ENCODE measurements at regions not wholly inside any gene's neighbourhood (a gene's known extent, or its start where the extent isn't known, plus 50 kb on each side); places are given as distances from the start of the nearest gene placed in this dataset.

DNA sequence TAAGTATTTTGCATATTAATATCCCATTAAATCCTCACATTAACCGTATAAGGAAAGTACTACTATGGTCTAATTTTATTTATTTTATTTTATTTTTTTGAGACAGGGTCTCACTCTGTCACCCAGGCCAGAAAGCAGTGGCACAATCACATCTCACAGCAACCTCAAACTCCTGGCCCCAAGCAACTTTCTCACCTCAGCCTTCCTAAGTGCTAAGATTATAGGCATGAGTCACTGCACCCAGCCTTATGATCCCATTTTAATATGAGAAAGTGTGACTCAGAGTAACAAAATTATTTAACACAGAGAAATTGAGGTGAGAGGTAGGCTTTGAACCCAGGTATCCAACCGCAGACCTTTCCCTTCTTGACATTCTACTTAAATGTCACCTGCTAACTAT, 330.0 kb upstream of the POU3F3 start:
- DNase-seq: no peak
- in situ Hi-C loops (cut with MboI; ENCODE audit: low pct_unique_long_range_greater_than_20kb, low sequenced_read_pairs): no loop called here

DNA sequence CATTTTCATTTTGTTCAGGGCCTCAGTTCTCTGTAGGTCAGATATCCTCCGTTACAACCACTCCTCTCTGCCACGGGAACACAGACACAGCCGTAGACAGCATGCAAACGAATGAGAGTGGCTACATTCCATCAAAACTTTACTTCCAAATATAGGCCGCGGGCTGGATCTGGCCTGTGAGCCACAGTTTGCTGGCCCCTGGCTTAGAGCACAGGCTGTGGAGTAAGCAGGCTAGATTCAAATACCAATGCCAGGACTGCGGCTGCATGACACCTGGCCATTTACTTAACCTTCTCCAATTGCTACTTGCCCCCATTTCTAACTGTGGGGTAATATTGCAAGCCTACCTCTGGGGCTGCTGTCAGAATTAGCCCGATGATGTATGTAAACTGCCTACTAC, 325.8 kb upstream of the POU3F3 start:
- no peak for DNase-seq

DNA sequence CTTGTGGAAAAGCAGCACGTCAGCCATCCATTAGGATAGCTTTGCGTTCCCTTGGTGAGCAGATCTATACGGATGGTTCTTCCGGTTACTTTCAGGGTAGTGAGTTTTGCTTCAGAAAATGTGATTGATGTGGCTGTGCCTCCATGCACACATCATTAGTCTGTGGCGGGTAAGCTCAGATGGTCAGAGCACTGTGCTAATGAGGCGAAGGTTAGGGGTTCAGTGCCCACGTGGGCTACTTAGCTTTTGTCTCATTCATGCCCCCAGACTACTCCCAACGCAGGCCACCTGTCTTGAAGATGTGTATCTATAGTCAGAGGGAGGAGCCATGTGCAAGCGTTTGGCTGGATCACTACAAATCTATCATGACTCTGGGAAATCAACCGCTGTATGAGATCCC, 322.8 kb upstream of the POU3F3 start:
- in situ Hi-C loops (cut with MboI; ENCODE audit: low pct_unique_long_range_greater_than_20kb, low sequenced_read_pairs): no loop called here
- no peak for DNase-seq

More for the DNA sequence above, 325.8 kb upstream of the POU3F3 start:
- in situ Hi-C loops (cut with MboI; ENCODE audit: low pct_unique_long_range_greater_than_20kb, low sequenced_read_pairs): no loop called here

DNA sequence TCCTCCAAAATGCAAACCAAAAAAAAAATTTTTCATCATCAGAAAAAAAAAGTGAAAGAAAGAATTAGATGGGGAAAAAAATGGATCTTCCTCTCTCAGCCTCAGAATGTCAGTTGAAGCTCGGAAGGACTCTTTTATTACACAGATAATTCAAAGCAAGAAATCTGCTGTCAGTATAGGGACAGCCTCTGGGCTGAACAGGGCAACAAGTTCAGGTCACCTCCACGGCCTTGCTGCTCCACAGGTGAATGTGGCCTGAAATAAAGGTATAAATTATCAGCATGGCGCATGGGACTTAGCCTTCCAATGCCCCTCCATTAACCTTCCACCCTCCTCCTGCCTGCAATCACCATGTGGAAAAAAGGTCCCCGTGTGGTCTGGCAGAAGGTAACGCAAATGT, 316.8 kb upstream of the POU3F3 start:
- in situ Hi-C loops (cut with MboI; ENCODE audit: low pct_unique_long_range_greater_than_20kb, low sequenced_read_pairs): no loop called here
- no peak for DNase-seq

DNA sequence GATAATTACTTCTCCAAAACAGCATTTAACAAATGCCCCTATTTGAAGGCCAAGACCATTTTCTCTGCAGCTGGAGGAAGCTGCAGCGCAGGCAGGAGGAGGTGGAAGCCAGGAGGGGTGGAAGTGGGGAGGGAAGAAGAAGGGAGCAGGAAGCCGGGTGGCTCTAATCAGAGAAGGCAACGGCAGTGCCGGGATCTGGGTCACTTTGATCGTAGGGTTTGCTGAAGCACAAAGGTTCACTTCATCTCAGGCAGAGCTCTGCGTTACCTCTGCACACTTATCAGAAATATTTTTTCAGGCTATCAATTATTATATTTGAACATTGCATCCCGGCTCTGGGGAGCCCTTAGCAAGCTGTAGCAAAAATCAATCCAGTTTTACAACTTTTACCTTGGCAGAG, 315.8 kb upstream of the POU3F3 start:
- no peak for DNase-seq

DNA sequence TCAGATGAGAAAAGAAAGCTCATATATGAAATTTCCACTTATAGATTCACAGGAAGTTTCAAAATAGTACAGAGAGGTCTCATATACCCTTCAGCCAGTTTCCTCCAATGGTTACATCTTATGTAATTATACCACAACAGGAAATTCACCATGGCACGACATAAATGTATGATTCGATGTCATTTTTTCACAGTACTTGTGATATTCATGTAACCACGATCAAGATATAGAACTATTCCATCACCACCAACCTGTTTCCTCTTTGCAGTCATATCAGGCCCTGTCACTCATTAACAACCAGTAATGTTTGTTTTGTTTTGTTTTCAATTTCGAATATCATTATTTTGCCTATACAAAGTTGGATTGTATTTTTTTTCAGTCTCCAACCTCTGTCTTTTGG, 314.3 kb upstream of the POU3F3 start:
- in situ Hi-C loops (cut with MboI; ENCODE audit: low pct_unique_long_range_greater_than_20kb, low sequenced_read_pairs): no loop called here
- DNase-seq: peak; percentile 74

More for the DNA sequence above, 315.8 kb upstream of the POU3F3 start:
- in situ Hi-C loops (cut with MboI; ENCODE audit: low pct_unique_long_range_greater_than_20kb, low sequenced_read_pairs): no loop called here

DNA sequence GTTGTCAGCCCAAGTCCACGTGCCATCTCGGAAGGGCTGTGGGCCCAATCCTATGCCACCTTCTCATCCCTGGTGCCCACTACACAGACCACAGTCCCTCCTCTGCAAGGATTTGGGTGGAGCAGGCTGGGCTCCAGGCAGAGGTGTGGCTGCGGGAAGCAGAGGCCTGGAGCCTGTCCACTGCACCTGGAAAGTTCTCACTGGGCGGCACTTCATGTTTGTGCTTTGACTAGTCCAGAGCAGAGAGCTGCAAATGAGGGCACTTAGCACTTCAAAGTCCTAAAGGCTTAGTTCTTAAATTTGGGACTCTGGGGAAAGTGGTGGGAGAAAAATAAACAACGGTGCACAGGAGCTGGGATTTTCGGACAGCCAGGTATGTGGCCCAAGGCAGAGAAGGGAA, 308.9 kb upstream of the POU3F3 start:
- DNase-seq: no peak
- in situ Hi-C loops (cut with MboI; ENCODE audit: low pct_unique_long_range_greater_than_20kb, low sequenced_read_pairs): no loop called here

DNA sequence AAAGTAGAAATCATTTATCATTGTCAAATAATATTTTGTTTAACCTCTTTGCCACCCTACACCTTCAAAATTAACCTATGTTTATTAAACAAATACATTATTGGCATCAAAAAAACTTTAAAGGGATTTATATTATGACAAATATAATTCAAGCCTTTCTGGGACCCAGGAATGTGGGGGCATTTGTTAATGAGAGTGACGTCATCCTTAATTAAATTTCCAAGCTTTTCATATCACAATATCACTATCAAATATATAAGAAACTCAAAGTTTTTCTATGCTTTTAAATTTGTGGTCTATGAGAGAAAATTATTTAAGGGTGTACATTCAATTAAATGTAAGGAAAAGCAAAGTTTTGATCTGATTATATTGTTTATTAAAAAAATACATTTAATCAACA, 307.4 kb upstream of the POU3F3 start:
- no peak for DNase-seq
- in situ Hi-C loops (cut with MboI; ENCODE audit: low pct_unique_long_range_greater_than_20kb, low sequenced_read_pairs): no loop called here

DNA sequence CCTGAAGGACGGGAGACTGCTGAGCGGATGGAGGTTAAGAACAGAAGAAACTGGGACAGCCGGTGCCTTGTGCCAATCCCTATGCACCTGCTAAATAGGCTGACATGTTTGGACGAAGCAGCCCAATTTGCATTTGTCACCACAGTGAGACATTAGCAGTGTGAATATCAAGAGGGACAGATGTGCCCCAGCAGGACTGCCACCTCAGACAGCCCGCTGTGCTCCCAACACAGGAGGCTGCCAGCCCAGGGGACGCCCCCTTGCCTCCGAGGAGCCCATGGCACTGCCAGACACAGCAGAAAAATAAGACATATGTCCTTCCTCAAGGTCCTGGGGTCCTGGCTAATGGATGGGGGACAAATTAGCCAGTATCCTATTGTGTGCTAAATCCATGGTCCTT, 306.7 kb upstream of the POU3F3 start:
- in situ Hi-C loops (cut with MboI; ENCODE audit: low pct_unique_long_range_greater_than_20kb, low sequenced_read_pairs): no loop called here
- no peak for DNase-seq

DNA sequence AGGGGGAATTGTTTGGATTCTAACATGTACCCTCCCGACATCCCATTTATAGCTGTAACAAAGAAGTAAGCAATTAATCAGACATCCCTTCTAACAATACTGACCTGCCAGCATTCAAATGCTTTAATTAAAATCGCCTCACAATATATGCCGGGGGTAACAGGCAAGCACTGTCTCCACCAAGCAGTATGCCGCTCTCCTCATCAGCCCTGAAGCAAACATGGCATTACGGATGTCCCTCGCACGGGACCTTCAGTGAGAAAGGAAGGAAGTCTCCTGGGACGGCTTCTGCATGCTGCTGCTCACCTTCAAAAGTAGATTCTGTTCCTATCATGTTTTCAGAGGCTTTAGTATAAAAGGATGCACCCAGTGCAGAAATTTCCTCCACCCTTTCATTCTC, 292.7 kb upstream of the POU3F3 start:
- in situ Hi-C loops (cut with MboI; ENCODE audit: low pct_unique_long_range_greater_than_20kb, low sequenced_read_pairs): no loop called here
- no peak for DNase-seq

DNA sequence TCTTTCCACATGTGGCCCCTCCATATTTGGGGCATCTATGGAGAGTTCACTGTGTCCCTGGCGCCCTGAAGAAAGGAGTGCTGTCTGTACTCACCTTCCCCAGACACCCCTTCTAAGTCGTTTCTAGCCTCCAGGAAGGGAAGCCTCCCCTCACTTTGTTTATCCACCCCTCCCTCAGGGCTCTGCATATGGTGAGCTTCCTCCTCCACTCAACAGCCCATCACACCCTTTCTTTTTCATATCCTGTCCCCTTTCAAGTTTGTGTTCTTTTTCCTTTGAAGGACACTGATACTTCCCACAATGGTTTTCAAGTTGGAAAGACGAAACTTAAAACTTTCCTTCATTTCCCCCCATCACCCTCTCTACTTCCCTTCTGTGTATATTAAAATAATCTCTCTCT, 291.4 kb upstream of the POU3F3 start:
- in situ Hi-C loops (cut with MboI; ENCODE audit: low pct_unique_long_range_greater_than_20kb, low sequenced_read_pairs): no loop called here
- DNase-seq: peak; percentile 25

DNA sequence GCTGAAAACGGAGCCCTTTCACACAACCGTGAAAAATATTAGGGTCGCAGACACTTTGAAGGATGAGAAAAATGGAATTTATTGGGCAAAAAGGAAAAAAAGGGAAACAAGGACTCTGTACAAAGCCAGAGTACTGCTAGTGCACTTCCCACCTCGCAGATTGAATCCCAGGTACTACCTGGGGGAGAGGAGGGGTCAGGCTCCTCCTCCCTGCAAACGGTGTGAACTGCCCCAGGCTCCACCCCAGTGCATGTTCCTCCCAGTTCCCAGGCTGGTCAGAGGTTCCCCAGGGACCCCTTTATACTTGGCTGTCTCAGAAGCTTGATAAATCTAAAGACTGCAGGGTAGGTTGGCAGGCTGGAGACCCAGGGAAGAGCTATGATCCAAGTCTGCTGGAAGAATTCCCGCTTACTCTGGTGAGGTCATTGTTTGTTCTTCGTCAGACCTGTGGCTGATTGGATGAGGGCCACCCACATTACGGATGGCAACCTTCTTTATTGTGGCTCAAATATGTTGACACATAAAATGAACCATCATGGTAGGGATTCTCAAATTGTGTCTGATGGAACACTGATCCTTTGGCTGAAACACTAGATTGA, 290.4 kb upstream of the POU3F3 start:
- DNase-seq: no peak
- in situ Hi-C loops (cut with MboI; ENCODE audit: low pct_unique_long_range_greater_than_20kb, low sequenced_read_pairs): no loop called here

DNA sequence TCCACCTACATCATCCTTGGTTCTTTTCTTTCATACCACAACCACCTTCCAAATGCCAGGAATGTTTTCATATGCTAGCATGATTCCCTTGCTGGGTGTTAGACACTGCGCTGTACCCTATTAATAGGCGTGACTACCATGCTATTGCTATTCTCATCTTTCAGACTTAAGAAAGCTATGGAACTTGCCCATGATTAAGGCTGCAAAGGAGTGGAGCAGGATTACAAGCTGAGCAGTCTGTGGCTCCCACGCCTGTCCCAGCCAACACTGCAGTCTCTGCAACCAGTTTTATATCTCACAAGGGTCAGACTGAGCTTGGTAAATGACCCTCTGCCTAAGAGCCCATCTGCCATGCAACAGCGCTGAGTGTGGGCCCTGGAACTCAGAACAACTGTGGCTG, 285.7 kb upstream of the POU3F3 start:
- no peak for DNase-seq
- in situ Hi-C loops (cut with MboI; ENCODE audit: low pct_unique_long_range_greater_than_20kb, low sequenced_read_pairs): no loop called here

DNA sequence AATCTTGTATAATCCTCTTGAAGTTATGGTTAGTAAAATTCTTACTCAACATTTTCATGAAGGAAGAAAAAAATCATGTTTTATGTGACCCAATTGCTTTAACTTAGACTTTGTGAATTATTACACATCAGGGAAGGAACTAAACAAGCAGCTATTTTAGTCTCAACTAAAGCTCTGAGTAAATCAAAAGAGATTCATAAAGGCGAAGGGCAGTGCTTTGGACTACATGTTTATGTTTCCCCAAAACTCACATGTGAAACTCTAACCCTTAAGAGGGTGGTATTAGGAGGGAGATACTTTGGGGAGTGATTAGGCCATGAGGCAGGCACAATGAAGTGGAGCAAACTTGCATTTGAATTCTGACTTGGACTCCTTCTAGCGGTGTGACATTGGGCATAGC, 283.7 kb upstream of the POU3F3 start:
- DNase-seq: no peak
- in situ Hi-C loops (cut with MboI; ENCODE audit: low pct_unique_long_range_greater_than_20kb, low sequenced_read_pairs): no loop called here

DNA sequence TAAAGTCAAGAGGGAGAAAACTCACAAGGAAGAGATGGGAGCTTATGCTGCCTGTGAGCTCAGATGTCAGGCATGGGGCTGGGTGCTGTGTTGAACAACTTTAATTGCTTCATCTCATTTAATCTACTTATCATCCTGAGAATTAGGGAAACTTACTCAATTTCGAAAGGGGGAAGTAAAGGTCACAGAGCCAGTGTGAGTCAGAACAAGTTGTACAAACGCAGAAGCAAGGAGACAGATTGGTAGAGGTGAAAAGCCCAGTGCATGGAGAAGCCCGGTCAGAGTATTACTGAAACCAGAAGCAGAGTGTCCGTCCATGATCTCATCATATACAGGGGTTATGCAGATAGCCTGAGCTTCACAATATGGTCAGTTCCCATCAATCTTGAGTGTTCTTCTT, 281.1 kb upstream of the POU3F3 start:
- DNase-seq: peak; percentile 48
- in situ Hi-C loops (cut with MboI; ENCODE audit: low pct_unique_long_range_greater_than_20kb, low sequenced_read_pairs): no loop called here

DNA sequence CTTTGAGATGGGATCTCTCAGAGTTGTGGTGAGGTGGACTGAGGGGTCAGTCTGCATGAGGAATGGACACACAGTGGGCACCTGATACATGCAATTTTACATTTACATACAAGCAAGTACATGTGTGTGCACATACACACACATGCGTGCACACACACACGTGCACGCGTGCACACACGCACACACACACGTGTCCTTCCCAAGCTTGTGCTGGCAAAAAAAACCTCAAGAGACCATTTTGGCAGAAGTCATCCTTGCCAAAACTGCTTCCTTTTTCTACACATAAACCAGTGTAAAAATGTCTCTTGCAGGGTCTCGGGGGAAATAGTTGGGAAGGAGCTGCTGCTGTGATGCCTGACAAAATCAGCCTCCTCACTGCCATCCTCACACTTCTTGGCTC, 279.5 kb upstream of the POU3F3 start:
- in situ Hi-C loops (cut with MboI; ENCODE audit: low pct_unique_long_range_greater_than_20kb, low sequenced_read_pairs): no loop called here

DNA sequence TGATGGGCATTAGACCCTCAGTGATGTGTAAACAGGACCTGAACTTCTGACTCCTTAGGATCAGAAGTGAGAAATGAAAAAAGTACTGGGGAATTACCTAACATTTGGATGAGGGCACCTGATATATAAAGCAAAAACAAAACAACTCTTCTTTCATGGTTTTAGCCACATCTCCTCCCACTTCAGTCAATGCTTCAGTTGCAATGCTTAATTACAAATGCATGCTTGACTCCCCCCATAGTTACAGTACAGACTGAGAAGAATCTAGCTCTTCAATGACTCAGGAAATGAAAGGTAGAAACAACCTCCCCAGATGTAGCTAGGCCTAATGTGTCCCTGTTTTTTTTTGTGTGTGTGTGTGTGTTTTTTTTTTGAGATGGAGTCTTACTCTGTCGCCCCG, 276.8 kb upstream of the POU3F3 start:
- in situ Hi-C loops (cut with MboI; ENCODE audit: low pct_unique_long_range_greater_than_20kb, low sequenced_read_pairs): no loop called here
- no peak for DNase-seq

More for the DNA sequence above, 279.5 kb upstream of the POU3F3 start:
- no peak for DNase-seq

DNA sequence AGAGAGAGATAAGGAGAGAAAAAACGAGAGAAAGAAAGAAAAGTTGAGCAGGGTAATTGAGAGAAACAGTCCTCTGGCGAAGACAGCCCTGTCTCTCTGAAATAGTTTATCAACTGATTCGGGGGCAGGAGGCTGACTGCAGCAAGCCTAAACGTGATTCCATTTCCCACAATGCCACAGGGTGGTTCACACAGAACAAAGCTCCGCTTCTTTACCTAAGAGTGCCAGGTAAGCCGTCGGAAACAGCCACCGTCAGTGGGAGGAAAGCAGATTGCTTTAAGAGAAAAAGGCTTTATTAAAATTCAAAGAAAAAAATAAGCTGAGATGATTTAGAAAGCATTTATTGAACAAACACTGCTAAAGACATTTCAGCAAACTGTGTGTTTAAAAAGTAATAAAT, 271.4 kb upstream of the POU3F3 start:
- no peak for DNase-seq
- in situ Hi-C loops (cut with MboI; ENCODE audit: low pct_unique_long_range_greater_than_20kb, low sequenced_read_pairs): no loop called here

DNA sequence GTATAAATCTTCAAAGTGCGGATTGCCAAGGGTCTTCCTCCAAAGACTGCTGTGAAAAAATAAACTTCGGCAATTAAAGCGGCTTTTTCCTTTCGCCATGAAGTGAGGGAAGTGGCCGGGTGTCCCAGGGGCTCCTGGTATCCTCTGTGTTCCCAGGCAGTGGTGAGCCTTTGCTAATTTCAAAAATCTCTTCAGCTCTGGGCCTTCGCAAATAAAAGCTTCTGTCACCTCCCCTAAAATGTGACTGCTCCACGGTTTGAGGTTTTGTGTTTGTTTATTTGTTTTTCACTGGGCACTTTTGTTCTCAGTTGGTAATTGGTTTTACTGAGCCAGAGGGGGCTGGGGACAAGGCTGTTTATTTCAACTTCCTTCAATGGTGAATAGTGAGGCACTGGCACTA, 270.1 kb upstream of the POU3F3 start:
- DNase-seq: no peak
- in situ Hi-C loops (cut with MboI; ENCODE audit: low pct_unique_long_range_greater_than_20kb, low sequenced_read_pairs): no loop called here

DNA sequence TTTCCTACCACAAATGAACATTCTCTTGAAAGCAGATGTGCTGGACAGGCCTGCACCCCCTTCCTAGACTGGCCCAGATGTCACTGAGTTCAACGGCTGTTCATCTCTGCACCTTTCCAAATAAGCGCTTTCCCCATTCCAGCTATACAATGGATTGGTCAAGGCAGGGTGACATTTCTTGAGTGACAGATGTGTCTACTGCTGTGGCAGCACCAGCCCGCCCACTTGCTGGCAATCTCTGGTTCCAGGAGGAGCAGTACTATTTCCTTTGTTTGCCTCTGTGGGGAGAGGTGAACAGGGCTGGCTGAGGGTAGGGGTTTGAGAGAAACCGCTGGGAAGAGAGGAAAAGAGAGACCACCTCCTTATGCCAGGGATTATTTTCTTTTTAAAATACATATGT, 269.5 kb upstream of the POU3F3 start:
- DNase-seq: no peak
- in situ Hi-C loops (cut with MboI; ENCODE audit: low pct_unique_long_range_greater_than_20kb, low sequenced_read_pairs): no loop called here

DNA sequence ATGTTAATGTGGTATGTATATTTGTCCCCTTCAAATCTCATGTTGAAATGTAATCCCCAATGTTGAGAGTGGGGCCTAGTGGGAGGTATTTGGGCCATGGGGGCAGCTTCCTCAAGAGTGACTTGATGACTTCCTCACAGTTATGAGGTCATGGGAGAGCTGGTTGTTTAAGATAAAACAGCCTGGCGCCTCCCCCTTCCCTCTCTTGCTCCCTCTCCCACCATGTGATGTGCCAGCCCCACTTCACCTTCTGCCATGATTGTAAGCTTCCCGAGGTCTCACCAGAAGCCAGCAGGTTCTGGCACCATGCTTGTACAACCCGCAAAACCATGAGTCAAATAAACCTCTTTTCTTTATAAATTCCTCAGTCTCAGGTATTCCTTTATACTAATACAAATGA, 258.3 kb upstream of the POU3F3 start:
- in situ Hi-C loops (cut with MboI; ENCODE audit: low pct_unique_long_range_greater_than_20kb, low sequenced_read_pairs): no loop called here
- DNase-seq: peak; percentile 50

DNA sequence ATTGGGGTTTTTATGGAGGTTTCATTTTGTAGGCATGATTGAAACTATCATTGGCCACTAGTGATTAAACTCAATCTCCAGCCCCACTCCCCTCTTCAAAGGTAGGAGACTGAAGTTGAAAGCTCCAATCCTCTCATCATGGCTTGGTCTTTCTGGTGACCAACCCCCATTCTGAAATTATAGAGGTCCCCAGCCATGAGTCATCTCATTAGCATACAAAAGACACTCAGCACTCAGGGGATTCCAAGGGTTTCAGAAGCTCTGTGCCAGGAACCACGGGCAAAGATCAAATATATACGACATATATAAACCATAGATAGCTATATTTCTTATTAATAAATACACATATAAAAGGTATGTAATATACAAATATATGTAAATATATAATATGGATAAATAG, 256.0 kb upstream of the POU3F3 start:
- in situ Hi-C loops (cut with MboI; ENCODE audit: low pct_unique_long_range_greater_than_20kb, low sequenced_read_pairs): no loop called here
- DNase-seq: no peak
